HG02885 (cell line): ENCODE measurements at regions not wholly inside any gene's neighbourhood (a gene's known extent, or its start where the extent isn't known, plus 50 kb on each side); places are given as distances from the start of the nearest gene placed in this dataset.
A peak's percentile ranks its signal among the peaks of the same experiment; 100 is the strongest.

Experiments
- ATAC-seq: cut with Tn5 transposase; IDR thresholded peaks from one replicate; pipeline ENCODE4 v1.9.1; 2021; ENCODE audit warnings: mild to moderate bottlenecking; ENCODE audit not compliant: unreplicated experiment, poor library complexity

DNA sequence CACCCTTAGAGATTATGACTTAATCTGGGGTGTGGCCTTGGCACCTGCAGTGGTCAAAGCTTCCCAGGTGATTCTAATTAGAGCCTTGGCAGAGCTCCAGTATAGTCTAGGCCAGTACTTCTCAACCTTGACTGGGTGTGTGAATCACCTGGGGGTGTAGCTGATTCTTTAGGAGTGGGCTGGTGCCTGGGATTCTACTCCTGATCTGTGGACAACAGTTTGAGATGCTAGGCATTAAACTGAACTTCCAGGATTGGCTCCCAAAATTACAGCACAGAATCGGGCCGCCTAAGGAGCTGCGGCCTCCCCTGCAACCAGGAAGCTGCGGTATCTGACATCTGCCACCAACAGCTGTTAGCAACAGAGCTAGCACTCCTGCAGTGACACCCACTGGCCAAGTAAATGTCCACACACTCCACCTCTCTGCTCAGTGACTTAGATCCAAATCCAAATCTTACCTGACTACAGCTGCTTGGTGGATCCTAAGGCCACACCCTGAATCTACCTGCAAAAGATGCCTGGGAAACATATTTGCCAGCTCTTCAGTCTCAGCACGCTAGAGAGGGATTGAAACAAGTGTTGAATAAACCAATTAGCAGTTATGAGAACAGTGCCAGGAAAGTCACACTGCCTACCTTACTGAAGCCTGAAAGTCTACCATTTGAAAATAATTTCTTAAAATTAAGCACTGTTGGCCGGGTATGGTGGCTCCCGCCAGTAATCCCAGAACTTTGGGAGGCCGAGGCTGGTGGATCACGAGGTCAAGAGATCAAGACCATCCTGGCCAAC lies 126.7 kb downstream of the UNC5CL start:
- peak; percentile 87 for ATAC-seq

DNA sequence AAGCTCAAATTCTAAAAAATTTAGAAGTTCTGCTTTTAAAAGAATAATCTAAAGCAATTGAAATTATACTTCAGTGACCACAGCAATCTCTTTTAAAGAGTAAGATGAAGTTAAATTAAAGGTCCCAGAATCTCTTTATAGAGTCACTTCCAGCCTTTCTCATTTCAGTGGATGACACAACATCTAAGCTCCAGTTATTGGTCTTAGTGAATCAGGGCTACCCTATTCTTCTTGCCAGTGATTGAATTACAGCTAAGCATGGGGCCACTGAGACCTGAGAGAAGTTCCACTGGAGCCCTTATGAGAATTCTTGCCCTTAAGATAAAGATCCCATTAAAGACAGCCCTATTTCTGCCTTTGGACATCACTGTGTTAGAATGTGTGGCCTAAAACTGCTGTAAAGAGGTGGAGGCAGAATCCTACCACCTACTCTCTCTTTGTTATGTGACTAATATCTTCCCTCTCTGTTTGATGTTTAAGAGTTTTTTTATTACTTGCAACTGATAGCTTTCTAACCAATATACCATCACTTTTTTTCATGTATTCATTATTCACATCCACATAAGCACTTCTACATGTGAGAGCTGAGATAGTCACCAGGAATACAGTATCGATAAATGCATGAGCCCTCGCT lies 128.6 kb downstream of the UNC5CL start:
- no peak for ATAC-seq

DNA sequence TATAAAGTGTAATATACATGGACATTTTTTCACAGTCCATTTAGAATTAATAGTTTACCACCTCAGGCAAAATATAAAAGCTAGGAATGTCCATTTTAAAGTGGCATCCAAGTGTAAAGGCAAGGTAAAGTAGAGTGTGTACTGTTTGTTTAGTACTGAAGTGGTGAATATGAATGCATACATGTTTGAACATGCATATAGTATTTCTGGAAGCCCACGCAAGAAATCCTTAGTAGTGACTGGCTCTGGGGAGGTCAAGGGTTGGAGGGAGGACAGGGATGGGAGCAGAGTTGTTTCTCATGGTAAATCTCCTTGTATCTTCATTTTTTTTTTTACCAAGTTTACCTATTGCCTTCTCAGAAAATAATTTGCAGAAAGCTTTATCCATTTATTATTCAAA lies 129.2 kb downstream of the UNC5CL start:
- ATAC-seq = no peak

DNA sequence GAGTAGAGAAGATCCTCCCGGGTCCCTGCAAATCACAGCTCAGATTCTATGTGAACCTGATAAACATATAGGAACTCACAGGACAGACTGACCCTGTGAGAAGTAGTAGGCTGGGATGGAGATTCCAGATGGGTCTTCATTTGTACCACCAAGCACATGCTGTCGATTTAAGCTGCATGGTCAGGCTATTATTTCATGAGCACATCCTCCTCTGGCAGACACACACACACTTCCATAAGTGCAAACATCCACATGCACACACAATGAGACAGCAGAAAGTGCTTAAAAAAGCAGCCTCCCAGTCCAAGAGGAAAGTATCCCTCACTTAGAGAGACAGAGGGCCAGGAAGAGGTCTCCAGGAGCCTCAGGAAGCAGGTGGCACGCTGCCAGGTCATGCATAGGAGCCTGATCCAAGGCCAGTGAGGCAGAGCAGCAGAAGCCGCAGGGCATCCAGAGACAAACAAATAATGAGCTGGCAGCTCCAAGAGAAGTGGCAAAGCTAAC lies 131.8 kb downstream of the UNC5CL start:
- ATAC-seq = no peak

DNA sequence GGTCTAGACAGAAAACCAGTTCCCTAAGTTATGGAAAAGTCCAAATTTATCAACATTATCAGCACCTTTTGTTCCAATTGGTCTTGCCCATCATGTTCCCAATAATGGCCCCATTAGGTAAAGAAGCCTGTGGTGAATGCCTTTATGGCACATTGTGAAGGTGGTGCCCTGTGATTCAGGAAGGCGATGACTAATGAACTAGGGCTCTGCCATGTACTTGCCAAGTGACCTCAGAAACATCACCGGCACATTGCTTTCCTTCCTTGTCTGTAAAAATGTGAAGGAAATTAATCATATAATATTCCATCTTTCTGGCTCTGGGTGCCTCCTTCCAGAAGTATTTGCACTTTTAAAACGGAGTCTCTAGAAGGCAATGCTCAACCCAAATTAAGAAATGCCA lies 132.3 kb downstream of the UNC5CL start:
- ATAC-seq = no peak

DNA sequence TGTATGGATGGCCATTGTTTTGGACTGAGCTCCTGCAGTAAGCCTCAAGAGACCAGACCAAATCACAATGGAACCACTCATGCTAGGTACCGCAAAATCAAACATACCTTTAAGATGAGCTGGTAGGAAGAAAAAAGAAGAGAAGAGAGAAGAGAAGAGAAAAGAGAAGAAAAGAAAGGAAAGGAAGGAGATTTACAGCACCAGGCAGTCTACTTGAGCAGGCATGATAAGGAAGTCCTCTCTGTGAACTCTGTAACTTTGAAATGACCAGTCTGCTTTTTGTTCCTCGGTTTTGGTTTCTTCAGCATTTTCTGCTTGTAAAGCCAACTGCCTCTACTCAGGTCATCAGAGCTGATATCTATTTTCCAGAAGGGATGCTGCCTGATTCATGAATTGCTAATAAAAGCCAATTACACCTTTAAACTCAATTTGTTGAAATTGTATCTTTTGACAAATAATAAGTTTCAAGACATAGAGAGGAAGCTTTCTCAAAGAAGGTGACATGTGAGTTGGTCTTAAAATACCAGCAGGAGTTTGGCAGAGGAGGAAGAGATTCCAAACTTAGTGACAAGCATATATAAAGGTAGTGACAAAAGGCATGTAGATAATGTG lies 134.3 kb downstream of the UNC5CL start:
- no peak for ATAC-seq

DNA sequence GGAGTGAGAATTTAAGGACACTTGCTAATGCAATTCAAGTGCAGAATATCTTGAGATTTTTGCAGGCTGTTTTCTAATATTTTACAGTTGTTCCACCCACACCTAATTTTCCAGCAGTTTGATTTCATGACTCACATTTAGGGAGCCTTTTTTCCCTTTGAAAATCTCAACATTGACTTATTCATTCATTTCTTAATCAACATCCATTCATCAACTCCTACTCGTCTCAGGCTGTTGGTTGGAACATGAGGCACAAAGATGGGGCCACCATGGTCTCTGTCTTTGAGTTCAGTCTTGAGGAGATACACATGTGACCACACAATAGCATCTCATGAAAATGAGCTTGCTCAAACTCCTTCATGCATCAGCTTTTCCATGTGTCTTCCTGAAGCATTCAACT lies 135.6 kb downstream of the UNC5CL start:
- no peak for ATAC-seq

DNA sequence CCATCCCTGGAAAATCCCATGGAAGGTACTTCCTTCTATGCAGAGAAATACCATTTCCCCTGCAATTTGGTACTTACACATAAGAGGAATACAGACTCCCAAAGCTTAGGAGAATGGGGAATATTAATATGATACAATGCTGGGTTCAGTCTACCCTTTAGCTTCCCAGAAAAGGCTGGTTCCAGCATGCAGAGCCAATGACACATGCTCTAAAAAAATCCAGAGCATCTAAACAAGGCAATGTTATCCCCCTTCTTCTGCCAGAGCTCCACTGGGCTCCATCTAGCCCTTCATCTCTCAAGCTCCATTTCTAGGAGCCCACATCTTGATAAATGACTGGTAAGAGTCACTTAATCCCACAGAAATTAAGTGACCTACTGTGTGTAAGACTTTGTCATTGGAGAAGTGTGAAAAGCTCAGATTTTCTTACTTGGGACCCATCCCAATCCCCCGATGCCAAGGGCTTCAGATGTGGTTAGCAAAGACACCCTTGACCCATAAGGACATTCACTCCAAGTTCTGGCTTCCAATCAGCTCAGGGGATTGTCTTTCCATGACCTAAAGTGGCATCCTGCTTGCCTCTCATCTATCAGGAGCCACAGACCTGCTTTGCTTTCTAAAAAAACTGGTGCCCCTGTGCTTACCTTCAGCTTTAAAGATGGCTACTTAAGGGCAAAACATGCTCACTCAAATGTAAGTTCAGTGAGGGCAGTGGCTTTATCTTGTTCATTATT lies 137.5 kb downstream of the UNC5CL start:
- no peak for ATAC-seq

DNA sequence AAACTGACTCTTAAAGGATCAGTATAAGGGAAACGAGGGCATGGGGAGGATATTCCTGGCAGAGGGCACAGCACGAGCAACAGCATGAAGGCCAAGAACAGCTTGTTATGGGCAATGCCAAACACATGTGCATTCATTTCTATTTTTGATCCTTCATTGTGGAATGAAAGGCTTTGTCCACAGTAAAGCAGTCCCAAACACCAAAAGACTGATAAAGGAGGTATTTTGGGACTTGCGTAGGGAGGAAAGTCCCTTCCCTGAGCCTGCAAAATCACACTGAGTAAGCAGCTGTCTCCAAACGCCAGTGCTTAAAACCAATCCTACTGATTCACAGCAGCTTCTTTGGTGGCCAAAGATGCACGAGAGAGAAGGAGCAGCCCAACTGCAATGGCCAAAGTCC lies 138.2 kb downstream of the UNC5CL start:
- ATAC-seq = no peak

DNA sequence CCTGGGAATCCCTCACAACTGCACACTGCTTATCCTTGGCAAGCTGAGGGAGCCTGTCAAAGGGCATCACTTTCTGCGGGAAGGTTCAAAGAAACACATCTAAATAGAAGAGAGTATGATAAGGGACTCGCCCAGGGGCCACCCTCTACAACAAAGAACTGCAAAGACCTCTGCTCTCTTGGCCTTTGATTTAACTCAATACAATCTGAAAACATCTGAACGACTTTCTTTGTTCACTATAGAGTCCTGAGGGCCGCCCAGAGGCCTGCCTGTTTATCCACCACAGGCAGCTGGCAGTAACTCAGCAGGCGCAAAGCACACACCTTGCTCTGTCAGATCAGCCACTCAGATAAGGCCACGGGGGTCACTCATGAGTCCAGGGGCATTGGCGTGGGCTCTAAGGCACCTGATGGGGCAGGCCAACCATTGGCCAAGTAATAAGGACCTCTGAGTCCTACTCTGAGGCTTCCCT lies 139.3 kb downstream of the UNC5CL start:
- no peak for ATAC-seq

DNA sequence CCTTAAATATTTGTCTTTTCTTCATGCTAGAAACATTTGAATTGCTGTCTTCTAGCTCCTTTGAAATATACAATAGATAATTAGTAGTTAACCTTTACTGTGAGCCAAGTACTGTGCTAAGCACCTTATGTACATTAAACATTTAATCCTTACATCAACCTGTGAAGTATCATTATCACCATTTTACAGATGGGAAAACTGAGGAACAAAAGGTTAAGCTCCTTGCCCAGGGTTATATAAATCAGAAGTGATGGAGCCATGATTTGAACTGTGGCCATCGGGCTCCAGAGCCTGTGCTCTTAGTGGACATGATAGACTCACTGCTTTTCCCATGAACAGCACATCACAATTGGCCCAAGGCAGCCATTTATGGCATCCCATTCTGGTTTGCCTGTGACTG lies 140.9 kb downstream of the UNC5CL start:
- no peak for ATAC-seq

DNA sequence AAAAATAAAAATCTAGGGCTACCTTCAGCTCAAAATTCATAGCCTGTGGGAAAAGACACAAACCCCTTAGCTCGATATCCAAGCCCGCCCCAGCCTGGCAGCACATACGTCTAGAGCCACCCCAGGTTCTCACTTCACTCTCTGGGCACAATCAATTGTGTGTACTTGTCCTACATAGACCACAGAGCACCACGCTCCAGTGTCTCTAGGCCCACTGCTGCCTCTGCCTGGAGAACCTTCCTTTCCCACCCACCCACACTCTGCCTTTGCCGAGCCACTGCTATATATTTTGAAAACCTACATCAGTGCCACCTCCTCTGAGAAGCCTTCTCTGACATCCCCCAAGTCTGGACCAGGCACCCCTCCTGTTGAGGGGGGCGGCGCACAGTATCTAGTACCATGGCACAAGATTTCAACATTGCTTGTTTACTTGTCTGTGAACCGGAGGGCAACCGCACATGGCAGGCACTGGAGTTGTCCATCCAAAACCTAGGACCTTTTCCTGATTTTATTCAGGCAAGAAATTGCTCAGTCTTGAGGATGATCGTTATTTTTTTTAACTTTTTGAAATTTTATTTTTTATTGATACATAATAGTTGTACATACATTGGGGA lies 141.5 kb downstream of the UNC5CL start:
- no peak for ATAC-seq

DNA sequence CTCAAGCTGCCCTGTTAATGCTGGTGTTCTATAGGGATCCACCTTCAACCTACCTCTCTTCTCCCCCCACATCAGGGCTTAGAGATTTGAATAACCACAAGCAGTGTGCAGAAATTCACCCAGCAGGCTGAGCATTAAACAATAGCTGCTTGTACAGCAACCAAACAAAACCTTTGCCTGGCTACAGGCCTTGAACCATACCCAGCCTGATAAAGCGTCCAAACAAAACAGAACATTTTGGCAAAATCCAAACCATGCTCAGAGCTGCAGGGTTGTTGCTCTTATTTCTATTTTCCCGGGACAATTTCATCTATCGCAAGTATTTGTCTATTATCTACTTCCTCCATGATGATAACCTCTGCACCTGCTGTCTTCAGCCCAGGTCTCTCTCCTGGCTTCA lies 142.3 kb downstream of the UNC5CL start:
- ATAC-seq = no peak

DNA sequence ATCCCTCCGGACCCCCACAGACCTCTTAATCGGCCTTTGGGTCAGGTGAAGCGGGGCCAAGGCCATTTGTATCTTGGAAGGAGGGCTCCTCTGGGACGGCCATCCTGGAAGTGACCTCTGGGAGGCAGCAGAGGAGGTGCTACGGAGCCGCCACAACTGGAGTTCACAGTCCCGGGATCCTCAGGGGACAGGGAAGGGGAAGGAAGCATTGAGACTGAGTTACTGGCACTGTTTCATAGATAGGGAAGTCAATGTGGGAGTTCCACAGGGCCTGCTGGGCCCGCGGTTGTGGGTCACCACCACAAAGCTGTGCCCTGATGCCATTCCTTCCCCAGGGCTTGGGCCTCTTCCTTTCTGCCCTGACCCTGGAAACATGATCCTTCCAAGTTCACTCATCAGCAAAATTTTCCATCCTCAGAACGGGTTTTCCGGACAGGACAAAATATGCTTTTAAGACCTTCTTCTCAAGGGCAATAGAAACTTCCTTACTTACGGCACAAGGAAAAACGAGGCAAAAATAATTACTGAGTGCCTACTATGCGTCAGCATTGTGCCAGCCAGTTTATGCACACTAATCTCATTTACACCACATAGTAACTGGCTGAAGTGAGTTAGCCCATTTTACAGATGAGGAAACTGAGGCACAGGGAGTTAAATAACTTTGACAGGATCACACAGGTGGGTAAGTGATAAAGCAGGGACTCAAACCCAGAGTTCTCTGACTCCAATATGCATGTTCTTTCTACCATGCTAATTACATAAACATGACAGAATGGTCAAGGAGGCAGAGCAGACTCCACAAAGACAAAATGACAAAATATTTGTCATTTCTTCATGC lies 143.8 kb downstream of the UNC5CL start:
- no peak for ATAC-seq

DNA sequence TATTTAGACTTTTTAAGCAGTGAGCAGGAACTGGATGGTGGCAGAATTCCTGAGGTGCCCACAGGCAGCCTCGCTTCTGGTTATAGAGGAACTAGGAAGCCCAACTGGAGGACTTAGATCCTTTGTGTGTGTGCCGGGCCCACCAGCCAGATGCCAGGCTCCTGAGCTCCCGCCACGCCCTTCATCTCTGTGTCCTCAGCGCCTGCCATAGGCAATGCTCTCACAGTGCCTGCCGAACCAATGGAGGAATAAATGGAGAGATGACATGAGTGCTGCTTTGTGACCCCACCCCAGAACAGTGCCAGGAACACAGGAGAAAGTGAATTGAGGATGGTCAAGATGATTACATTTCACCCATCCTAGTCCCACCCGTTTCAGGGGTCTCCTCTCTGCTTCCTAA lies 146.0 kb downstream of the UNC5CL start:
- ATAC-seq = no peak

DNA sequence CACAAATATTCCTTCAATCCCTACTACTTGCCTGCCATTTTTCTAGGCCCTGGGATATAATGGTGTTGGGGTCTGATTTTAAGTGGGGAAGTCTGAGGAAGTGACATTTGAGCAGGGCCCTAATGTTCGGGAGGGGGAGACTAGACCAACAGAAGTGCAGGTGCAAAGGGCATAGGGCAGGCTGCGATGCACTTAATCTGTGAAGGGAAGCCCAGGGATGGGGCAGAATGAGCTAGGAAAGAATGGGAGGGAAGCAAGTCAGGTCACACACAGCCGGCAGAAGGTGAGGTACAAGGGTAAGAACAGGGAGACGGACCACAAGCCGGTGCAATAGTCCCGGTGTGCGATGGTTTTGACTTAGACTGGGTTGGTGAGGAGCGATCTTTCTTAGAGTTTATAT lies 146.8 kb downstream of the UNC5CL start:
- no peak for ATAC-seq

DNA sequence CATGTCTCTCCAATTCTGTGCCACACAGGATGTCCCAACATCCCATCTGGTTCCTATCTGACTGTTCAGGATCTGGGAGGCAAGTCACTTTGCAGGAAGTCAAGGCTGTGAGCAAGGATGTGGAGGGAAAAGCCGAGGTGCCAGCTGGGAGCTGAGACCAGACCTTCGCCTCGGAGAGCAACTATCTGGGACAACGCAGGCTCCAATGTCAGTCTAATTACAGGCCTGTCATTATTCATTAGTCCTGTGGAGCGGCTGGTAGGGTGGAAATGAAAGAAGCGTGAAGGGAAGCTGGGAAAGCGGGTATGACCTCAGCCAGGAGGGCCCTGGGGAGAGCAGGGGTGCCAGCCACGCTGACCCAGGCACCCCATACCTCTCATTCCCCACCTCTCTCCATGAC lies 147.3 kb downstream of the UNC5CL start:
- ATAC-seq = no peak

DNA sequence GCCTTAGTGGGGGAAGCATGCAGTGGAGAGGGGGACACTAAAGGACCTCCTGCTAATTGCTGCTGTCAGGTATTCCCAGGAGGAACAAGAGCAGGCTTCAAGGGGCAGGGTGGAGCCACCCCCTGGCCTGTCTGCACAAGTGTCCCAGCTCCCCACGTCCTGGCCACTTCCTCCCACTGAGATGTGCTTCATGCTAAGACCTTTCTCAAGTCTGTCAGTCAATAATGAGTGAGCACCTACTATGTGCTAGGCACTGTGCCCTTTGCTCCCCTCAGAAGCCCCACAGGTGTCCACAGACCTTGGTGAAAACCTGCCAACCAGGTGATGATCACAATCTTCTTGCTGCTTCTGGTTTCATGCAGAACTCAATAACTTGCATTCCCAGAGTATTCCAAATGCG lies 147.9 kb downstream of the UNC5CL start:
- no peak for ATAC-seq

DNA sequence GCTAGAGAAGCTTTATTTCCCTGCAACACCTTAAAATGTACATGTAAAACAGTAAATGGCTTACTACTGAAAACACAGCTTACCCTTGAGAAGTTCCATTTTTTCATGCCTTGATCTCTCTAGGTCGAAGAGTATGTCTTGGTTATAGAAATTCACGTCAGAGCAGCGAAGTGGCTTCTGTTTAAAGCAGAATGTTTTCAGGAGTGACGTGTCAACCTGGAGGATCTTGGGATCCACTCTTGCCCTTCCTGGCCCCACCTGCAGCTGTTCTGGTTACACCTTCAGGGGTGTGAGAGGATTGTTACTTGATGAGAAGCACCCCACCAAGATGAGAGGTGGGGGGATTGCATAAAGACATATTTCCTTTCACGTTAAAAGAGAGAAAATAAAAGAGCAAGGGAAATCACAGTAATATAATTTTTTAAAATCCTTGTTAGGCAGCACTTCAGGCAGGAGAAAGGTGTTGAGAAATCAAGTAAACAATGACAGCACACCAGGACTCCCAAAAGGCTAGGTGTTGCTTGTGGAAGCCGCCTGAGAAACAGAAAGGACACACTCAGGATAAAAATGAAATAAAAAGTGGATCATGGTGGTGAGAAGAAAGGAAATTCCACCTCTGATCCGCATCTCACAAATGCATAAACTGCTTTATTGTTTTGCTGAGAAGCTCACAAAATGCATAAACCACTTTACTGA lies 149.7 kb downstream of the UNC5CL start:
- no peak for ATAC-seq
